ENCODE measurements at regions not wholly inside any gene's neighbourhood (a gene's known extent, or its start where the extent isn't known, plus 50 kb on each side); places are given as distances from the start of the nearest gene placed in this dataset.
"Not testable (repeated sequence)": the region's sequence is repeated elsewhere in the genome, so short reads cannot be mapped to it uniquely, and the experiment has no call there.

DNA sequence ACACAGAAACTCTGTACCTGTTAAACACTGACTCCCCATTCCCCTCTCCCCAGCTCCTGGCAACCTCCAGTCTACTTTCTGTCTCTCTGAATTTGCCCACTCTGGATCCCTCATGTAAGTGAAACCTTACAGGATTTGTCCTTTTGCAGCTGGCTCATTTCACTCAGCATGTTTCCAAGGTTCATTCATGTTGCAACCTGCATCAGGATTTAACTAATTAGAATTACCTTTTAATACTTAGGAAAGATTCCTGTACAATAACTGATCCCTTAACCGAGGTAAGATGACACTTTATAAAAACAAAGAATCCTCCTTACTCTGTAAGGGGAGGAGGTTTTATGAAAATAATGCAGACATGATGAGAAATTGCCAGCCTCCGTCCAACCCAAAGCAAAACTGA lies 113.1 kb upstream of the MTHFD1L start:
- Histone ChIP-seq H3K4me3 (no peak overlapping the region), H3K36me3 (no peaks in the 10 kb centered on the region), H3K4me1 (no peaks in the 10 kb centered on the region), H3K27ac (no peak overlapping the region), H3K9me3 (no peaks in the 10 kb centered on the region), H3K27me3 (no peaks in the 10 kb centered on the region)
- intact Hi-C loops (cut with DNase I): no loop called here
- TF ChIP-seq POLR2AphosphoS5 (IDR thresholded peaks at IDR 0.05; ENCODE audit: insufficient read depth in 1 of 2, low read depth in 1 of 2) (no peak), POLR2A (IDR thresholded peaks at IDR 0.05) (no peak)
- TF ChIP-seq, protein P1, sequence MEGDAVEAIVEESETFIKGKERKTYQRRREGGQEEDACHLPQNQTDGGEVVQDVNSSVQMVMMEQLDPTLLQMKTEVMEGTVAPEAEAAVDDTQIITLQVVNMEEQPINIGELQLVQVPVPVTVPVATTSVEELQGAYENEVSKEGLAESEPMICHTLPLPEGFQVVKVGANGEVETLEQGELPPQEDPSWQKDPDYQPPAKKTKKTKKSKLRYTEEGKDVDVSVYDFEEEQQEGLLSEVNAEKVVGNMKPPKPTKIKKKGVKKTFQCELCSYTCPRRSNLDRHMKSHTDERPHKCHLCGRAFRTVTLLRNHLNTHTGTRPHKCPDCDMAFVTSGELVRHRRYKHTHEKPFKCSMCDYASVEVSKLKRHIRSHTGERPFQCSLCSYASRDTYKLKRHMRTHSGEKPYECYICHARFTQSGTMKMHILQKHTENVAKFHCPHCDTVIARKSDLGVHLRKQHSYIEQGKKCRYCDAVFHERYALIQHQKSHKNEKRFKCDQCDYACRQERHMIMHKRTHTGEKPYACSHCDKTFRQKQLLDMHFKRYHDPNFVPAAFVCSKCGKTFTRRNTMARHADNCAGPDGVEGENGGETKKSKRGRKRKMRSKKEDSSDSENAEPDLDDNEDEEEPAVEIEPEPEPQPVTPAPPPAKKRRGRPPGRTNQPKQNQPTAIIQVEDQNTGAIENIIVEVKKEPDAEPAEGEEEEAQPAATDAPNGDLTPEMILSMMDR (IDR thresholded peaks at IDR 0.05): no peak
- no peak for DNase-seq (ENCODE audit: extremely low spot score in 2 of 2)

DNA sequence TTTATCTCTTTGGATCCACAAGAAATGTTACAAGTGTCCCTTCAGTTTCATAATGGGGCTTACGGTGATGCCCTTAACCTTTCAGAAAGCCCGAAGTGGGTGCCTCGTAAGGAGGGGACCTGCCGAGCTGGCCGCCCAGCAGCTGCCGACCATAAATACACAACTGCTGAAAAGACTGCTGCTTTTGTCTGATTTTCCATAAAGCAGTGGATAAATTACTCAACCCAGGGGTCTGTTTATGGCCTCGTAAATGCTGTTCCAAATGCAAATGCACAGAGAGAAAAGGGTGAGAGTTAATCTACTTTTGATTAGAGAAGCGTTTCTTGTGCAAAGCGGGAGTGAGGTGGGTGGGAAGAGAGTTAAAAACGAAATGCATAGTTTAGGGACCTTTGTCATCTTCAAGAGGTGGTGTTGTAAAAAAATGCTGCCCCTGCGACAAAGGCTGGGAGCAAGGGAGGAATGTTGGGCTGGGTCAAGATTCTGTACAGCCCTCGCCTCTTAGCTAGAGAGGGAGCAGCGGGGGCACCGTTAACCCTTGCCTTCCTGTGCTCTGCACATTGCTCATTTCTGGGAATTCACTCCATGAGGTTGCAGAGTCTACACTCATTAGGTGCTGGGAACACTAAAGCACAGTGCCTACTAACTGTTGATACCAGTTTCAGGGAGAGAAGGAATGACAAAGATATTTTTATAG lies 112.0 kb upstream of the MTHFD1L start:
- no peaks in the 10 kb centered on the region for H3K27me3 ChIP-seq
- no peaks in the 10 kb centered on the region for H3K36me3 ChIP-seq
- intact Hi-C loops (cut with DNase I): no loop called here
- H3K9me3 ChIP-seq: no peaks in the 10 kb centered on the region
- TF ChIP-seq POLR2A (IDR thresholded peaks at IDR 0.05) (no peak), POLR2AphosphoS5 (IDR thresholded peaks at IDR 0.05; ENCODE audit: insufficient read depth in 1 of 2, low read depth in 1 of 2) (no peak)
- TF ChIP-seq, protein P1 (IDR thresholded peaks at IDR 0.05): no peak
- H3K27ac ChIP-seq: no peak overlapping the region
- H3K4me1 ChIP-seq: no peaks in the 10 kb centered on the region
- DNase-seq (ENCODE audit: extremely low spot score in 2 of 2): no peak
- H3K4me3 ChIP-seq: no peak overlapping the region

DNA sequence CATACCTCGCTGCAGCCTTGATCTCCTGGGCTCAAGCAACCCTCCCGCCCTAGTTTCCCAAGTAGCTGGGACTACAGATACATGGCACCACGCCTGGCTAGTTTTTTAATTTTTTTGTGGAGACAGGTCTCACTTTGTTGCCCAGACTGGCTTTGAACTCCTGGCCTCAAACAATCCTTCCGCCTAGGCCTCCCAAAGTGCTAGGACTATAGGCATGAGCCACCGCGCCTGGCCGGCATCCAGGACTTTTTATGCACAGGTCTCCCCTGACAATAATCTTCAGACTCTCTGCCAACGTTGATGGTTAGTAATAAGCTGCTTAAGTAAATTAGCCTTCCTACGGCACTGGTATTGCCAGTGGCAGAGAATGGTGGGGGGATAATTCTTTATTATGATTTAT lies 110.5 kb upstream of the MTHFD1L start:
- H3K36me3 ChIP-seq: no peaks in the 10 kb centered on the region
- no peaks in the 10 kb centered on the region for H3K9me3 ChIP-seq
- no peak overlapping the region for H3K27ac ChIP-seq
- H3K4me1 ChIP-seq: no peaks in the 10 kb centered on the region
- no peak for TF ChIP-seq POLR2A (IDR thresholded peaks at IDR 0.05)
- intact Hi-C loops (cut with DNase I): no loop called here
- no peaks in the 10 kb centered on the region for H3K27me3 ChIP-seq
- H3K4me3 ChIP-seq: no peak overlapping the region
- no peak for DNase-seq (ENCODE audit: extremely low spot score in 2 of 2)

DNA sequence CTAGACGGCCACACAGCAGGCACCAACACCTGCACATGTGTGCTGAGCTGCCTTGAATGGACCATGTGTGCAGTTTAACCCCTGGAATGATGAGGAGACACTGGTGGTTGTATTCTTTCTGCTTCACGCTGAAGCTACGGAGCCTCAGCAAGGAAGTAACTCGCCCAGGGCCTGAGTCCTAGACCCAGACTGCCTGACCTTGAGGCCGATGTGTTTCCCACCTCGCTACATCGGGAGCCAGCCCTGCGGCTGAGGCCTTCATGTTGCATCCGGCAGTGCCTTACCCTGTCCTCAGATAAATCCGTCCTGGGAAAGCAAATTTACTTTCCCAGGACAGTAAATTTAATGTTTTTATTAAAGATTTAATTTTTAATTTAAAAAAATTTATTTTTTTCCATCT lies 110.0 kb upstream of the MTHFD1L start:
- Histone ChIP-seq H3K4me3 (no peak overlapping the region), H3K9me3 (no peaks in the 10 kb centered on the region), H3K27me3 (no peaks in the 10 kb centered on the region), H3K27ac (no peak overlapping the region), H3K4me1 (no peaks in the 10 kb centered on the region), H3K36me3 (no peaks in the 10 kb centered on the region)
- intact Hi-C loops (cut with DNase I): no loop called here
- TF ChIP-seq, protein P1 (IDR thresholded peaks at IDR 0.05): no peak
- TF ChIP-seq POLR2AphosphoS5 (IDR thresholded peaks at IDR 0.05; ENCODE audit: insufficient read depth in 1 of 2, low read depth in 1 of 2): no peak
- TF ChIP-seq POLR2A (IDR thresholded peaks at IDR 0.05): no peak
- no peak for DNase-seq (ENCODE audit: extremely low spot score in 2 of 2)

DNA sequence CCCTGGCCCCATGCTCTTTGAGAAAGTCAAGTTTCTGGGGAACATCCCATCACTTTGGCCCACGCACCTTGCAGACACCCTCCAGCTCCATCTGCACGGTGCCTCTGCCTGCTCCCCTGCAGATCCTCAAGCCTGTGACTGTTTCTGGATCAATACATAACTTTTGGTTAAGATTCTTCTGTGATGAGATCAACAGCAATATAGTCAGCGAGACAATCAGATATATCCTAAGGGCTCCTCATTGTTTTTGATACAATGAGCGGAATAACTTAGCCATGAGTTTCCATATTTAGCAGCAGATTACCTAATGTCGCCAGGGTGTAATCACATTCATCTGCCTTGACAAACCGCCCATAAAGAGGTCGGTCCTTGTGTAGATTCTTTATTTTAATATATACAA lies 109.3 kb upstream of the MTHFD1L start:
- H3K36me3 ChIP-seq: no peaks in the 10 kb centered on the region
- TF ChIP-seq POLR2AphosphoS5 (IDR thresholded peaks at IDR 0.05; ENCODE audit: insufficient read depth in 1 of 2, low read depth in 1 of 2): no peak
- TF ChIP-seq, protein P1 (IDR thresholded peaks at IDR 0.05): no peak
- TF ChIP-seq POLR2A (IDR thresholded peaks at IDR 0.05): no peak
- DNase-seq (ENCODE audit: extremely low spot score in 2 of 2): no peak
- H3K27ac ChIP-seq: no peak overlapping the region
- H3K4me1 ChIP-seq: no peaks in the 10 kb centered on the region
- intact Hi-C loops (cut with DNase I): no loop called here
- no peaks in the 10 kb centered on the region for H3K27me3 ChIP-seq
- H3K4me3 ChIP-seq: no peak overlapping the region
- no peaks in the 10 kb centered on the region for H3K9me3 ChIP-seq

DNA sequence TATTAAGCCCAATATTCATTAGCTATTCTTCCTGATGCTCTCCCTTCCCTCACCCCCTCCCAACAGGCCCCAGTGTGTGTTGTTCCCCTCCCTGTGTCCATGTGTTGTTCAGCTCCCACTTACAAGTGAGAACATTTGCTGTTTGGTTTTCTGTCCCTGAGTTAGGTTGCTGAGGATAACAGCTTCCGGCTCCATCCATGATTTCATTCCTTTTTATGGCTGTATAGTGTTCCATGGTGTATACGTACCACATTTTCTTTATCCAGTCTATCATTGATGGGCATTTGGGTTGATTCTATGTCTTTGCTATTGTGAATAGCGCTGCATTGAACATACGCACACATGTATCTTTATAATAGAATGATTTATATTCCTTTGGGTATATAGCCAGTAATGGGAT lies 107.7 kb upstream of the MTHFD1L start:
- H3K36me3 ChIP-seq; H3K27ac ChIP-seq; H3K4me3 ChIP-seq; H3K9me3 ChIP-seq; intact Hi-C loops (cut with DNase I); H3K4me1 ChIP-seq; DNase-seq (ENCODE audit: extremely low spot score in 2 of 2); H3K27me3 ChIP-seq: not testable (repeated sequence)

Measured in vagina (tissue), 2 donors.